ENCODE measurements at regions not wholly inside any gene's neighbourhood (a gene's known extent, or its start where the extent isn't known, plus 50 kb on each side); places are given as distances from the start of the nearest gene placed in this dataset.
A peak's percentile ranks its signal among the peaks of the same experiment; 100 is the strongest.

GRCh38 chr1:162992945-162993344, 76.2 kb upstream of the RGS4 start:
- no peak overlapping the region for H3K4me3 ChIP-seq (ENCODE audit: low read depth, low read length)
- DNase-seq (ENCODE audit: low read depth), result peak; percentile 80
- no peak for TF ChIP-seq CTCF (IDR thresholded peaks at IDR 0.05; ENCODE audit: insufficient read depth, low read depth, low read length)

DNA sequence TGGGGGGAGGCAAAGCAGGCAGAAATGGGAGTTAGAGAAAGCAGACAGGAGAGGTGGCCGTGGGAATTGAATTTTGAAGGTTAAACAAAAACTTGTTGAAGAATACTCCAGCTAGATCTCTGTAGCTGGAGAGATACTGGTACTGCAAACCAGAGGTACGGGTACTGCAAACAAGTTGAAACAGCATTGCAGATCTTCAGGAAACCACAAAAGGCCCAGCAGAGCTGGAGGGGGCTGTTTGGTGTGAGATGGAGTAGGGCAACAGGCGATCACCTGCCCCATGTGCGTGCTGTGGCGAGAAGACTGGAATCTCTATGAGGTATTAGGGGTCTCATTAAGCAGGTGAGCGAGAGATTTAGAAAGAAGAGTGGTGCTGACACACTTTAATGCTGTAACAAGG, 77.7 kb upstream of the RGS4 start:
- H3K4me3 ChIP-seq (ENCODE audit: low read depth, low read length), result no peak overlapping the region
- TF ChIP-seq CTCF (IDR thresholded peaks at IDR 0.05; ENCODE audit: insufficient read depth, low read depth, low read length), result no peak
- DNase-seq (ENCODE audit: low read depth), result no peak

DNA sequence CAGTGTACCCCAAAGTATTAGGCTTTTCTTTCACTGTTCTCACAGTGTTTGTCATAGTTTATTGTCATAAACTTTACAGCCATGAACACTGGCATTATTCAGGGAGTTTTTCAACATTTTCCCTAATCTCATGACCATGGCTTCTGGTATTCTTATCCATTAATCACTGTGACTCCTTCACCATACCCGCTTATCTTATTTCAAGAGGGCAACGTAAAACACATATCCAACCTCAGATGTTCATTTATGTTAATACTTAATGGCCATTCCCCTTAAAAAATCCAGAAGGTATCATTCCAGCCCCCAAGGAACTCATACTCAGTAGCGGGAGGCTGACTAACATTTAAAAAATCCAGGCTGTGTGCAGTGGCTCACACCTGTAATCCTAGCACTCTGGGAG, 78.5 kb upstream of the RGS4 start:
- no peak for TF ChIP-seq CTCF (IDR thresholded peaks at IDR 0.05; ENCODE audit: insufficient read depth, low read depth, low read length)
- no peak overlapping the region for H3K4me3 ChIP-seq (ENCODE audit: low read depth, low read length)
- no peak for DNase-seq (ENCODE audit: low read depth)

DNA sequence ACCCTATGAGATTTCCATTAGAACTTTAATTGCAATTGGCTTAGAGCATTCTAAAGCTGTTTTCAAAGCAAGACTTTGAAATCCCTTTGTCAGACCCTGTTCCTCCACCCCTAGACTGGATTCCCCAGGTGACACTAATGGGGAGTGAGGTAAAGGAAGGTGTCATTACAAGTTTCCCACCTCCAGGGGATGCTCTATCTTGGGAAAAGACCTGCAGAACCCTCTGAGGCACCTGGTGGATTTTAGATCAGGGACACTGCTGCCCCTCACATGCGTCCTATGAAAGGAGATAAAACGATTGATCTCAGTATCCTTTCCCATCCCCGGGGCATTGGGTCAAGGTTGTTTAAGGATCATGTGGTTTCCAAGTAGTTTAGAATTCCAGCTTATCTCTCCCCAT, 80.3 kb upstream of the RGS4 start:
- DNase-seq (ENCODE audit: low read depth), result no peak
- TF ChIP-seq CTCF (IDR thresholded peaks at IDR 0.05; ENCODE audit: insufficient read depth, low read depth, low read length), result no peak
- H3K4me3 ChIP-seq (ENCODE audit: low read depth, low read length), result no peak overlapping the region

GRCh38 chr1:162987866-162988265, 81.3 kb upstream of the RGS4 start:
- TF ChIP-seq CTCF (IDR thresholded peaks at IDR 0.05; ENCODE audit: insufficient read depth, low read depth, low read length), result no peak
- DNase-seq (ENCODE audit: low read depth), result no peak
- H3K4me3 ChIP-seq (ENCODE audit: low read depth, low read length), result no peak overlapping the region

DNA sequence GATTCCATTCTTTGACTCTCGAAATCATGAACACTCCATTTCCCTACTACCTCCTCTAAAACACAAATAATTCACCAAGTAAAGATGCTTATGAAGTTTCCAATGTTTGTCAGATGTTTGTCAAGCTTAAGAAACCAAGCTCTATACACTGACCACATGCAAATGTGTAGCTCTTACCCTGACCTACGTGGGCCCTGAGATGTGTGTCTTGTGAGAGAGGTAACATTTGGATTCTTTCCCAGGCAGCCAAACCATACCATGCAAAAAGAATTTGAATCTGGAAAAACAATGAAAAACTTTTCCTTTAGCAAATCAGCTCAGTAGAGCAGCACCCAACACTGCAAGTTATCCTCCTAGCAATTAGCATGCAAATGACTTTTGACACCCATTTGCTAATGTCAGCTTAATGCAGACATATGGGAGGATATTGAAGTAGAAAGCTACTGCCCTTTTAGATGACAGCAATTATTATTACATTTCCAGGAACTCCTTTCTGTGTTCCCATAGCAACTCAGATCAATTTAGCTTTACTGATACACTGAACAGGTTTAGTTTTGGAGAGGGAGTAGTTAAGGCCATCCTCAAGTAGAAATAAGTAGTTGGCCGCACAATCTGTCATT, 83.2 kb upstream of the RGS4 start:
- no peak overlapping the region for H3K4me3 ChIP-seq (ENCODE audit: low read depth, low read length)
- DNase-seq (ENCODE audit: low read depth), result no peak
- TF ChIP-seq CTCF (IDR thresholded peaks at IDR 0.05; ENCODE audit: insufficient read depth, low read depth, low read length), result no peak

- TF ChIP-seq CTCF (IDR thresholded peaks at IDR 0.05; ENCODE audit: insufficient read depth, low read depth, low read length), result no peak
- peak; percentile 53 for DNase-seq (ENCODE audit: low read depth)
- H3K4me3 ChIP-seq (ENCODE audit: low read depth, low read length), result no peak overlapping the region
Observed at GRCh38 chr1:162984699-162985098, 84.5 kb upstream of the RGS4 start.

All from fibroblast of villous mesenchyme (primary cell).